ENCODE measurements at regions not wholly inside any gene's neighbourhood (a gene's known extent, or its start where the extent isn't known, plus 50 kb on each side); places are given as distances from the start of the nearest gene placed in this dataset.
A peak's percentile ranks its signal among the peaks of the same experiment; 100 is the strongest.

- DNase-seq (ENCODE audit: low read depth): no peak
- H3K4me3 ChIP-seq (ENCODE audit: low read length): no peak overlapping the region
- TF ChIP-seq CTCF (IDR thresholded peaks at IDR 0.05; ENCODE audit: insufficient read depth, low read depth, low read length, missing control alignments): no peak
Measured at GRCh38 chr14:56394826-56395530, 184.6 kb upstream of the TMEM260 start.

- peak; percentile 72 for DNase-seq (ENCODE audit: low read depth)
- no peak for TF ChIP-seq CTCF (IDR thresholded peaks at IDR 0.05; ENCODE audit: insufficient read depth, low read depth, low read length, missing control alignments)
- H3K4me3 ChIP-seq (ENCODE audit: low read length): no peak overlapping the region
Measured at GRCh38 chr14:56400109-56400825, 179.3 kb upstream of the TMEM260 start.

GRCh38 chr14:56412468-56413434, 166.8 kb upstream of the TMEM260 start:
- DNase-seq (ENCODE audit: low read depth): no peak
- TF ChIP-seq CTCF (IDR thresholded peaks at IDR 0.05; ENCODE audit: insufficient read depth, low read depth, low read length, missing control alignments): no peak
- H3K4me3 ChIP-seq (ENCODE audit: low read length): no peak overlapping the region

- no peak for TF ChIP-seq CTCF (IDR thresholded peaks at IDR 0.05; ENCODE audit: insufficient read depth, low read depth, low read length, missing control alignments)
- H3K4me3 ChIP-seq (ENCODE audit: low read length): no peak overlapping the region
- no peak for DNase-seq (ENCODE audit: low read depth)
Measured at GRCh38 chr14:56413721-56414120, 165.9 kb upstream of the TMEM260 start.

- TF ChIP-seq CTCF (IDR thresholded peaks at IDR 0.05; ENCODE audit: insufficient read depth, low read depth, low read length, missing control alignments): no peak
- DNase-seq (ENCODE audit: low read depth): peak; percentile 3
- no peak overlapping the region for H3K4me3 ChIP-seq (ENCODE audit: low read length)
Measured at GRCh38 chr14:56414236-56414635, 165.4 kb upstream of the TMEM260 start.

GRCh38 chr14:56416213-56416612, 163.4 kb upstream of the TMEM260 start:
- no peak for TF ChIP-seq CTCF (IDR thresholded peaks at IDR 0.05; ENCODE audit: insufficient read depth, low read depth, low read length, missing control alignments)
- no peak overlapping the region for H3K4me3 ChIP-seq (ENCODE audit: low read length)
- DNase-seq (ENCODE audit: low read depth): no peak

All from epithelial cell of esophagus (primary cell).